ENCODE measurements at regions not wholly inside any gene's neighbourhood (a gene's known extent, or its start where the extent isn't known, plus 50 kb on each side); places are given as distances from the start of the nearest gene placed in this dataset.
"Not testable (repeated sequence)": the region's sequence is repeated elsewhere in the genome, so short reads cannot be mapped to it uniquely, and the experiment has no call there.

- H3K79me2 ChIP-seq (ENCODE audit: insufficient read depth, low read depth), result no peaks in the 10 kb centered on the region
- no peaks in the 10 kb centered on the region for H3K27me3 ChIP-seq (ENCODE audit: insufficient read depth, low read depth)
- no peak overlapping the region for H2AFZ ChIP-seq (ENCODE audit: low read depth)
- no peaks in the 10 kb centered on the region for H3K36me3 ChIP-seq (ENCODE audit: insufficient read depth)
- no peak overlapping the region for H3K4me3 ChIP-seq (IDR thresholded peaks at IDR 0.05; ENCODE audit: insufficient read depth, low read depth, low read length)
- H3K4me1 ChIP-seq (ENCODE audit: low read depth, poor library complexity, severe bottlenecking), result no peaks in the 10 kb centered on the region
- TF ChIP-seq CTCF (conservative IDR thresholded peaks at IDR 0.05; ENCODE audit: low read depth, low read length), result no peak
- no peak overlapping the region for H3K4me2 ChIP-seq
- H3K27ac ChIP-seq, result no peak overlapping the region
- H3K9ac ChIP-seq, result no peak overlapping the region
- no peaks in the 10 kb centered on the region for H4K20me1 ChIP-seq (ENCODE audit: insufficient read depth)
These were observed 1770.8 kb upstream of the CDH9 start for GRCh38 chr5:28808967-28809810.

- no peak for TF ChIP-seq CTCF (conservative IDR thresholded peaks at IDR 0.05; ENCODE audit: low read depth, low read length)
- no peaks in the 10 kb centered on the region for H3K36me3 ChIP-seq (ENCODE audit: insufficient read depth)
- H3K27me3 ChIP-seq (ENCODE audit: insufficient read depth, low read depth), result no peaks in the 10 kb centered on the region
- H3K4me1 ChIP-seq (ENCODE audit: low read depth, poor library complexity, severe bottlenecking), result no peaks in the 10 kb centered on the region
- H2AFZ ChIP-seq (ENCODE audit: low read depth), result no peak overlapping the region
- no peak overlapping the region for H3K27ac ChIP-seq
- H3K9ac ChIP-seq, result no peak overlapping the region
- no peak overlapping the region for H3K4me2 ChIP-seq
- no peaks in the 10 kb centered on the region for H3K79me2 ChIP-seq (ENCODE audit: insufficient read depth, low read depth)
- H4K20me1 ChIP-seq (ENCODE audit: insufficient read depth), result no peaks in the 10 kb centered on the region
- no peak overlapping the region for H3K4me3 ChIP-seq (IDR thresholded peaks at IDR 0.05; ENCODE audit: insufficient read depth, low read depth, low read length)
These were observed 1768.9 kb upstream of the CDH9 start for GRCh38 chr5:28807195-28807729.

- not testable (repeated sequence) for H3K4me1 ChIP-seq (ENCODE audit: low read depth, poor library complexity, severe bottlenecking); H3K27me3 ChIP-seq (ENCODE audit: insufficient read depth, low read depth); H3K9ac ChIP-seq
These were observed 1760.6 kb upstream of the CDH9 start for GRCh38 chr5:28799035-28799434.

GRCh38 chr5:28788954-28789353 lies 1750.6 kb upstream of the CDH9 start:
- no peaks in the 10 kb centered on the region for H4K20me1 ChIP-seq (ENCODE audit: insufficient read depth)
- no peak overlapping the region for H3K9ac ChIP-seq
- H3K79me2 ChIP-seq (ENCODE audit: insufficient read depth, low read depth), result no peaks in the 10 kb centered on the region
- no peak overlapping the region for H2AFZ ChIP-seq (ENCODE audit: low read depth)
- no peaks in the 10 kb centered on the region for H3K4me1 ChIP-seq (ENCODE audit: low read depth, poor library complexity, severe bottlenecking)
- no peak overlapping the region for H3K4me2 ChIP-seq
- no peaks in the 10 kb centered on the region for H3K27me3 ChIP-seq (ENCODE audit: insufficient read depth, low read depth)
- H3K4me3 ChIP-seq (IDR thresholded peaks at IDR 0.05; ENCODE audit: insufficient read depth, low read depth, low read length), result no peak overlapping the region
- no peak for TF ChIP-seq CTCF (conservative IDR thresholded peaks at IDR 0.05; ENCODE audit: low read depth, low read length)
- no peak overlapping the region for H3K27ac ChIP-seq
- no peaks in the 10 kb centered on the region for H3K36me3 ChIP-seq (ENCODE audit: insufficient read depth)

More at GRCh38 chr5:28799035-28799434, 1760.6 kb upstream of the CDH9 start:
- not testable (repeated sequence) for H2AFZ ChIP-seq (ENCODE audit: low read depth); H3K4me3 ChIP-seq (IDR thresholded peaks at IDR 0.05; ENCODE audit: insufficient read depth, low read depth, low read length); H3K27ac ChIP-seq; H4K20me1 ChIP-seq (ENCODE audit: insufficient read depth); H3K79me2 ChIP-seq (ENCODE audit: insufficient read depth, low read depth); H3K4me2 ChIP-seq; H3K36me3 ChIP-seq (ENCODE audit: insufficient read depth)
